ENCODE measurements at regions not wholly inside any gene's neighbourhood (a gene's known extent, or its start where the extent isn't known, plus 50 kb on each side); places are given as distances from the start of the nearest gene placed in this dataset.

- H3K9ac ChIP-seq = no peak overlapping the region
- no peaks in the 10 kb centered on the region for H3K79me2 ChIP-seq (ENCODE audit: low read depth)
- Mint-ChIP-seq H3K36me3 (no peaks in the 10 kb centered on the region), H3K4me1 (peaks cover 6% of the 10 kb centered on the region), H3K27me3 (ENCODE audit: insufficient read depth, low read depth) (peaks cover 6% of the 10 kb centered on the region), H3K9me3 (no peaks in the 10 kb centered on the region), H3K27ac (no peak overlapping the region), H3K4me3 (no peak overlapping the region)
- H3K27me3 ChIP-seq = no peaks in the 10 kb centered on the region
- no peaks in the 10 kb centered on the region for H3F3A ChIP-seq (ENCODE audit: low read depth)
- no peak overlapping the region for H2AFZ ChIP-seq (replicated peaks)
- no peak for DNase-seq (ENCODE audit: low spot score)
- no peak overlapping the region for H3K4me2 ChIP-seq
- no peaks in the 10 kb centered on the region for H4K20me1 ChIP-seq (ENCODE audit: low read depth)
- no peaks in the 10 kb centered on the region for H3K4me1 ChIP-seq
- no peaks in the 10 kb centered on the region for H3K36me3 ChIP-seq
- H3K9me3 ChIP-seq (ENCODE audit: low read depth) = no peaks in the 10 kb centered on the region
- TF ChIP-seq EZH2 (IDR thresholded peaks at IDR 0.05) (no peak), EZH2phosphoT487 (IDR thresholded peaks at IDR 0.05) (no peak), CTCF (IDR thresholded peaks at IDR 0.05) (no peak)
- H3K4me3 ChIP-seq = no peak overlapping the region
- no peak overlapping the region for H3K27ac ChIP-seq
Measured at GRCh38 chr1:213617133-213617532, 370.6 kb upstream of the PROX1 start.

GRCh38 chr1:213618094-213618493 lies 369.7 kb upstream of the PROX1 start:
- no peak overlapping the region for H3K4me3 Mint-ChIP-seq
- no peaks in the 10 kb centered on the region for H3K9me3 Mint-ChIP-seq
- Histone ChIP-seq H4K20me1 (ENCODE audit: low read depth) (no peaks in the 10 kb centered on the region), H3K9ac (no peak overlapping the region), H3K9me3 (ENCODE audit: low read depth) (no peaks in the 10 kb centered on the region), H3K79me2 (ENCODE audit: low read depth) (no peaks in the 10 kb centered on the region), H3K4me1 (no peaks in the 10 kb centered on the region), H3F3A (ENCODE audit: low read depth) (no peaks in the 10 kb centered on the region), H3K4me3 (no peak overlapping the region), H3K27ac (no peak overlapping the region), H3K36me3 (no peaks in the 10 kb centered on the region), H2AFZ (replicated peaks) (no peak overlapping the region), H3K27me3 (no peaks in the 10 kb centered on the region), H3K4me2 (no peak overlapping the region)
- no peak for DNase-seq (ENCODE audit: low spot score)
- peaks cover 12% of the 10 kb centered on the region for H3K4me1 Mint-ChIP-seq
- no peak overlapping the region for H3K27ac Mint-ChIP-seq
- peaks cover 6% of the 10 kb centered on the region for H3K27me3 Mint-ChIP-seq (ENCODE audit: insufficient read depth, low read depth)
- no peaks in the 10 kb centered on the region for H3K36me3 Mint-ChIP-seq
- no peak for TF ChIP-seq CTCF (IDR thresholded peaks at IDR 0.05)

- no peak for DNase-seq (ENCODE audit: low spot score)
- Histone ChIP-seq H3K4me3 (no peak overlapping the region), H4K20me1 (ENCODE audit: low read depth) (no peaks in the 10 kb centered on the region), H3K79me2 (ENCODE audit: low read depth) (no peaks in the 10 kb centered on the region), H3K27ac (no peak overlapping the region), H2AFZ (replicated peaks) (no peak overlapping the region), H3K36me3 (no peaks in the 10 kb centered on the region), H3K9me3 (ENCODE audit: low read depth) (no peaks in the 10 kb centered on the region), H3K4me2 (no peak overlapping the region), H3K4me1 (no peaks in the 10 kb centered on the region), H3F3A (ENCODE audit: low read depth) (no peaks in the 10 kb centered on the region), H3K27me3 (no peaks in the 10 kb centered on the region), H3K9ac (no peak overlapping the region)
- H3K27ac Mint-ChIP-seq = no peak overlapping the region
- no peak overlapping the region for H3K4me3 Mint-ChIP-seq
- TF ChIP-seq EZH2phosphoT487 (IDR thresholded peaks at IDR 0.05) = no peak
- H3K4me1 Mint-ChIP-seq = peaks cover 12% of the 10 kb centered on the region
- no peaks in the 10 kb centered on the region for H3K9me3 Mint-ChIP-seq
- no peaks in the 10 kb centered on the region for H3K36me3 Mint-ChIP-seq
- H3K27me3 Mint-ChIP-seq (ENCODE audit: insufficient read depth, low read depth) = peaks cover 6% of the 10 kb centered on the region
Measured at GRCh38 chr1:213619026-213619425, 368.7 kb upstream of the PROX1 start.

- Histone ChIP-seq H3K4me3 (no peak overlapping the region), H3K4me2 (no peak overlapping the region), H3F3A (ENCODE audit: low read depth) (no peaks in the 10 kb centered on the region), H3K27me3 (no peaks in the 10 kb centered on the region), H3K36me3 (no peaks in the 10 kb centered on the region), H3K4me1 (no peaks in the 10 kb centered on the region), H3K9me3 (ENCODE audit: low read depth) (no peaks in the 10 kb centered on the region), H3K27ac (no peak overlapping the region), H3K79me2 (ENCODE audit: low read depth) (no peaks in the 10 kb centered on the region), H3K9ac (no peak overlapping the region), H2AFZ (replicated peaks) (no peak overlapping the region), H4K20me1 (ENCODE audit: low read depth) (no peaks in the 10 kb centered on the region)
- Mint-ChIP-seq H3K4me3 (no peak overlapping the region), H3K4me1 (peaks cover 9% of the 10 kb centered on the region), H3K27ac (no peak overlapping the region), H3K9me3 (no peaks in the 10 kb centered on the region), H3K36me3 (no peaks in the 10 kb centered on the region), H3K27me3 (ENCODE audit: insufficient read depth, low read depth) (peaks cover 2% of the 10 kb centered on the region)
- no peak for DNase-seq (ENCODE audit: low spot score)
- TF ChIP-seq CTCF (IDR thresholded peaks at IDR 0.05) = no peak
- no peak for TF ChIP-seq EZH2 (IDR thresholded peaks at IDR 0.05)
- TF ChIP-seq EZH2phosphoT487 (IDR thresholded peaks at IDR 0.05) = no peak
Measured at GRCh38 chr1:213621077-213621476, 366.7 kb upstream of the PROX1 start.

Measured in neural progenitor cell (in vitro differentiated cells).